ENCODE measurements at regions not wholly inside any gene's neighbourhood (a gene's known extent, or its start where the extent isn't known, plus 50 kb on each side); places are given as distances from the start of the nearest gene placed in this dataset.

- no peak for TF ChIP-seq EZH2phosphoT487 (IDR thresholded peaks at IDR 0.05; ENCODE audit: unreplicated experiment)
- TF ChIP-seq ZNF114 (CRISPR knock-in tag; IDR thresholded peaks at IDR 0.05): no peak
- no peak for TF ChIP-seq NANOG (IDR thresholded peaks at IDR 0.05; ENCODE audit: borderline replicate concordance)
Measured at GRCh38 chr6:6884193-6884627, 223.6 kb upstream of the RREB1 start (continued).

- Histone ChIP-seq H3K36me3 (ENCODE audit: insufficient read depth) (no peaks in the 10 kb centered on the region), H3K4me3 (no peak overlapping the region), H3K4me1 (ENCODE audit: insufficient read depth) (peaks cover 9% of the 10 kb centered on the region), H3K79me2 (replicated peaks; ENCODE audit: insufficient read depth) (no peaks in the 10 kb centered on the region), H3K4me2 (no peak overlapping the region), H3F3A (replicated peaks; ENCODE audit: low read depth) (no peaks in the 10 kb centered on the region), H2AFZ (no peak overlapping the region), H3K27ac (ENCODE audit: low read depth) (no peak overlapping the region), H3K27me3 (ENCODE audit: insufficient read depth) (no peaks in the 10 kb centered on the region), H3K9me2 (ENCODE audit: insufficient read depth) (no peaks in the 10 kb centered on the region), H4K20me1 (replicated peaks; ENCODE audit: insufficient read depth) (no peaks in the 10 kb centered on the region)
- ATAC-seq: no peak
- Mint-ChIP-seq H3K4me3 (no peak overlapping the region), H3K27me3 (ENCODE audit: insufficient read depth, low read depth, poor library complexity) (no peaks in the 10 kb centered on the region), H3K4me1 (peaks cover 23% of the 10 kb centered on the region), H3K9me3 (no peaks in the 10 kb centered on the region), H3K27ac (no peak overlapping the region), H3K36me3 (ENCODE audit: low read depth) (no peaks in the 10 kb centered on the region; the same call in 2 of the 3 replicates)
- no peak for TF ChIP-seq JUNB (IDR thresholded peaks at IDR 0.05; ENCODE audit: unreplicated experiment)
- no peak for TF ChIP-seq EZH2 (IDR thresholded peaks at IDR 0.05; ENCODE audit: low read depth, unreplicated experiment)
- no peak for TF ChIP-seq CTCF (conservative IDR thresholded peaks at IDR 0.05; ENCODE audit: low read depth in 2 of 2)
- no peak for TF ChIP-seq CREB1 (CRISPR knock-in tag; IDR thresholded peaks at IDR 0.05; ENCODE audit: low read depth)
- TF ChIP-seq ZNF462 (CRISPR knock-in tag; IDR thresholded peaks at IDR 0.05): no peak
- no peak for TF ChIP-seq POLR2AphosphoS5 (IDR thresholded peaks at IDR 0.05; ENCODE audit: low read depth)
- no peak for TF ChIP-seq ETS1 (IDR thresholded peaks at IDR 0.05)
- no peak for TF ChIP-seq NANOG (IDR thresholded peaks at IDR 0.05; ENCODE audit: borderline replicate concordance)
- no peak for TF ChIP-seq REST (IDR thresholded peaks at IDR 0.05; ENCODE audit: unreplicated experiment)
- TF ChIP-seq ZNF331 (CRISPR knock-in tag; IDR thresholded peaks at IDR 0.05; ENCODE audit: low read depth): no peak
- no peak for TF ChIP-seq ZNF114 (CRISPR knock-in tag; IDR thresholded peaks at IDR 0.05)
- no peak for TF ChIP-seq STAT1 (IDR thresholded peaks at IDR 0.05; ENCODE audit: unreplicated experiment)
- no peak for TF ChIP-seq EZH2phosphoT487 (IDR thresholded peaks at IDR 0.05; ENCODE audit: unreplicated experiment)
- no peak for DNase-seq (ENCODE audit: low spot score)
Measured at GRCh38 chr6:6884916-6885315, 222.8 kb upstream of the RREB1 start.
